GM18520 (cell line): ENCODE measurements at regions not wholly inside any gene's neighbourhood (a gene's known extent, or its start where the extent isn't known, plus 50 kb on each side); places are given as distances from the start of the nearest gene placed in this dataset.
"Not testable (repeated sequence)": the region's sequence is repeated elsewhere in the genome, so short reads cannot be mapped to it uniquely, and the experiment has no call there.

Experiments
- ATAC-seq: cut with Tn5 transposase; IDR thresholded peaks from one replicate; pipeline ENCODE4 v1.9.1; 2021; ENCODE audit not compliant: unreplicated experiment

DNA sequence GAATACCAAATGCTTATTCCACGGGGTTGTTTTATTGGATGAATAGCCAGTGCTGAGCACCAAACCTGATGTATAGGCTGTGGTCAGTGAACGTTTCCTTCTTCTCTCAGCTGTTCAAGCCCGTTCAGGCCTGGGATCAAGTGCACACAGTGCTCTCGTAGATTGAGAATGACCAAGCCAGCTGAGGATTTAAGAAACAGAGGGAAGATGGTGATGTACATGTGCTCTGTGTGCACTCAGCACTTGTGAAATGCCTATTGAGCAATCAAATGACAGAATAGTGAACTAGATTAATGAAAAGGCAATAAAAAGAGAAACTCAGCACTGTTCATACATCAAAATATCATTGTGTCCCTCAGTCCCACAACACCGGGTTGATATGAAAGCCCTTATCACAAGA is 302.5 kb downstream of the BMPER start:
- ATAC-seq: no peak

- no peak for ATAC-seq
Measured at GRCh38 chr7:34208878-34209621, 303.7 kb downstream of the BMPER start.

- ATAC-seq: no peak
Measured at GRCh38 chr7:34211018-34211417, 305.7 kb downstream of the BMPER start.

DNA sequence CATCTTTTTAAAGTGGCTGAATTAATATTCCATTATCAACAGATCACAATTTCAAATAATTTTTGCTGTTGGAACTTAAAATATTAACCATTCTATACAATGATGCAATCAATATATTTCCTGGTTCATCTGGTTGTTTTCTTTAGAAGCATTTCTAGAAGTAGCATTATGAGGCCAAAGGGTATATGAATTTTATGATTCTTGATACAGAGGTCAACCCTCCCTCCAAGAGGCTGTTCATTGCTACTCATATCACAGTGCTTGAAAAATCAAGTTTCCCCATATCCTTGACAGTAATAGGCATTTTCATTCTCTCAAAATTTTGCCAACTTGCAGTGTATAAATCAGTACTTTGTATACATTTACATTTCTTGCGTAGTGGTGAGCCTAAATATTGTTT is 312.6 kb downstream of the BMPER start:
- ATAC-seq: no peak

DNA sequence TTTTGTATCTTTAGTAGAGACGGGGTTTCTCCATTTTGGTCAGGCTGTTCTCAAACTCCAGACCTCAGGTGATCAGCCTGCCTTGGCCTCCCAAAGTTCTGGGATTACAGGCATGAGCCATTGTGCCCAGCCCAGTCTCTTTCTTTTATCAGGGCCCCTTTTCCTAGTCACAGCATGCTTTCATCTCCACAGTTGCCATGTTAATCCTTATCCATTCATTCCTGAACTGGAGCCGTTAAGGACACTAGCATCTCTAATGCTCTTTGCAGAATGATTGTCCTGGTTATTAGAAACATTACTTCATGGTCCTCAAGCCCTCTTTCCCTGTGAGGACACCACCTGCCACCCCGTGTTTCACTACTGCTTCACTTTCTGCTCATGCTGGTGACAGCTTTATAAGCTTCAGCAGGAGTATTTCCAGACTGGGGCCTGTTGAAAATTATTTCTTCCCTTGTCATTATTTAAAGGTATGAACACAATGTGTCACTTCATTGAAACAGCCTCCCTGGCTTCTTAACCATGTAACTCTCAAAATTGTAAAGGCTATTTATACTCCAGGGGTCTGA is 313.9 kb downstream of the BMPER start:
- no peak for ATAC-seq

- no peak for ATAC-seq
Measured at GRCh38 chr7:34220506-34221185, 315.3 kb downstream of the BMPER start.

- no peak for ATAC-seq
Measured at GRCh38 chr7:34222316-34222715, 317.0 kb downstream of the BMPER start.

- no peak for ATAC-seq
Measured at GRCh38 chr7:34222722-34223121, 317.4 kb downstream of the BMPER start.

DNA sequence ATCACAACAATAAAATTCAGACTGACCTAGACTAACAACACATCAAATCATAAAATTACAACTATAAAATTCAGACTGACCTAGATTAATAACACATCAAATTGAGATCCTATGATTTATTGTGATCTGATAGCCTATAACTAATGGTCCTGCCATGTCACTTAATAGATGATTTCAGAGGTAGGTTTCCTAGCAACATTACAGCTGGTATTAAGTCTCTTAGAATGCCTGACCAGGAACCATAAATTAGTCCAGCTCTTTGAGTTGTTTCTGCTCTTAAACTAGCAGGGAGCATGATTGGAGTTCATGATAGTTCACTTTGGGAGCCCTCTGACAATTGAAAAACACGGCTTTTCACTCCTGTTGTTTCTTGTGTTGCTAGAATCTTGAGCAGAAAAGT is 318.9 kb downstream of the BMPER start:
- ATAC-seq: no peak

- ATAC-seq: no peak
Measured at GRCh38 chr7:34225193-34225592, 319.9 kb downstream of the BMPER start.

DNA sequence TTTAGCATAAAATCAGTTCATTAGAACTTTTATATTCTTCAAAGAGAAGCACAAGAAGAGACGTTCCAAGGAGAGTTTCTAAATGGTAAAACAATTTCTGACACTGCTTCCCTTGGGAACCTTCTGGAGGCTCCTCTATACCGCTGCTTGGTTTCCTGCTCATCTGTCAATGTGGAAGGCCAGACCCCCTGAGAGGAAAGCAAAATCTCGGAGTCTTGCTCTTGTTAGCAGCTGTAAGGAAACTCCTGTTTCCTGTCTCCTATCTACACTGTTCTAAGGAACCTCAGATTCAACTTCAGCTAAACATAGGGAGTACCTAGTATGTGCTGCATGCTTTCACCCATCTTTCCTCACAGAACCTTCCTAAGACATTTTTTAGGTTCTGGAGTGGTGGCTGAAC is 322.2 kb downstream of the BMPER start:
- no peak for ATAC-seq

- ATAC-seq: not testable (repeated sequence)
Measured at GRCh38 chr7:34235101-34235500, 329.8 kb downstream of the BMPER start.

- ATAC-seq: no peak
Measured at GRCh38 chr7:34236057-34236456, 330.7 kb downstream of the BMPER start.

- ATAC-seq: no peak
Measured at GRCh38 chr7:34236839-34237492, 331.6 kb downstream of the BMPER start.

DNA sequence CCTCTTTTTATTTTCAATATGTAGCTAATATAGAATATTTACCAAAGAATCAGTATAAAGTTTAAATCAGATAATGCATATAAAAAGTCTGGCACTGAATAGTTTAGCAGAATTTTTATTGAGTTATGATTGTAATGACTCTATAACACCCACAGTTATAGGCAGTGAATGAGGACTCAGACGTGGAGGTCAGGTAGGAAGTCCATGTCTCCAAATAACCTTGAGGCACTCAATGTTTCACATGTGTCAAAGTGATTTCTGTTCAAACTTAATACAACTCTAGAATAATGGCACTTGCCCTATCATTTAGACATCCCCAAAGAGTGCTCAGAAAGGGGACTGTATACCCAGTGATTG is 332.1 kb downstream of the BMPER start:
- no peak for ATAC-seq

DNA sequence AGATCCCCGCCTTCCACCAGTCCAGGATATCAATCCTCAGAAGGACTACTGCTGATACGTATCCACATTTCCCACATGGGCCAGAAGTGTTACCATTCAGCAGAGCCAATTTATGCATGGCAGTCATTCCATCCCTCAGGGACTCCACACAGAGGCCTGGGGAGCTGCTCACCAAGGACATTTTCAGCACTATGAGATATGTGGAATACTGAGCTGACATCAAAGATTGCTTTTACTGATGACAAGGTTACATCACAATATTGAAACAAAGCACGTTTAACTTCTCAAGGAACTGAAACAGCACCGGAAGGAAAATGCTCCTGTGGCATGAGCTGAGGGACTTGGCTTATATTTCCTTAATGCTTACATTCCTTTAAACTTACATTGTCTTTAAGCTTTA is 335.1 kb downstream of the BMPER start:
- no peak for ATAC-seq

DNA sequence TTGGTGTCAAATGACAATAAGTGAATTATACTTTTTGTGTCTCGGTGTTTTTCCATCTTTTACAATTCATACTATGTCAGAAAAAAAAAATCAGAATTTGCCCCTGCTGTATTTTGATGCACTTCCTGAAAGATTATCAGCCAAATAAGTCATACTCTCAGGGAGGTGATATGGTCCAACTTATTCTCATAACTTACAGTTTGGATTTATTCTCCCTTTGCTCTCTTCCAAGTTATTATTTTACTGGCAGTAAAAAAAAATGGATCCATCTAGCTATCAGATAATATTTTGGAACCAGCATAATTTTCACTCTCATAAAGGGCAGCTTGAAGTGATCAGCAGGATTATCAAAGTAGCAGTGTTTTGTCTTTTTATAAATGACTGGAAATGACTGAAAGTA is 337.1 kb downstream of the BMPER start:
- ATAC-seq: no peak

GRCh38 chr7:34245246-34245645 is 339.9 kb downstream of the BMPER start:
- no peak for ATAC-seq

DNA sequence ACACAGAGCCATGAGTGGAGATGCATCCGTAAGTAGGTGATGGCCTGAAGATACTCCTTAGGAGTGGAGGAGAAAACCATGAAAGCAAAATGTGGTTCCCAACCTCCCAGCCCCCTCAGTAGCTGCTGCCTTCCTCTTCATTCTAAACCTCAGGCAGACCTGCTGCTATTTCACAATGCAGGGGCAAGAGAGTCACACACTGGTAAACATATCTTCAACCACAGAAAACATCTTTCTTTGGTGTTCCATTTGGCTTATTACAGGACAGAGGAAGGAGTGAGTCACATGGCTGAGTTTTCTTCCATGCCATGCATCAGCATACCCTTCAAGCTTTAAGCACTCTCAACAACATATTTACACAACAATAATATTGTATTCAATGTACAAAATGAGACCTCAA is 342.1 kb downstream of the BMPER start:
- ATAC-seq: no peak

GRCh38 chr7:34249192-34249591 is 343.9 kb downstream of the BMPER start:
- no peak for ATAC-seq

DNA sequence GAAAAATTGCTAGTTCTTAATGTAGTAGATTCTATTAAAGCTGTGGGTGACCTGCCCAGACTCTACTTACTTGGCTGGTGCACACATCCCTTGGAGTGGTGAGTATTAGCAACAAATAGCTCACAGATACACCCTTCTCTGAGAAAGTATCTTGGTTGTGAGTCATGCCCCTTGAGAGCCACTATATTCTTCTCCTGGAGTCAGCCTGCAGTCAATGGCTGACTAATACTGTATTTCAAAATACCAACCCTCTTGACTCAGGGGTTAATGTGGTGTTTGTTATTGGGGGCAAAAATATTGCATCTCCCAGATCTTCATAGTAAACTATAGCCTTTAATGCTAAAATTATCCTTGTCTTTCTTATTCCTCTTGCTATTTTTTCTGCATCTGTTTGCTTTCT is 354.9 kb downstream of the BMPER start:
- ATAC-seq: no peak

GRCh38 chr7:34263168-34263567 is 357.8 kb downstream of the BMPER start:
- no peak for ATAC-seq
